ENCODE measurements at regions not wholly inside any gene's neighbourhood (a gene's known extent, or its start where the extent isn't known, plus 50 kb on each side); places are given as distances from the start of the nearest gene placed in this dataset.

DNA sequence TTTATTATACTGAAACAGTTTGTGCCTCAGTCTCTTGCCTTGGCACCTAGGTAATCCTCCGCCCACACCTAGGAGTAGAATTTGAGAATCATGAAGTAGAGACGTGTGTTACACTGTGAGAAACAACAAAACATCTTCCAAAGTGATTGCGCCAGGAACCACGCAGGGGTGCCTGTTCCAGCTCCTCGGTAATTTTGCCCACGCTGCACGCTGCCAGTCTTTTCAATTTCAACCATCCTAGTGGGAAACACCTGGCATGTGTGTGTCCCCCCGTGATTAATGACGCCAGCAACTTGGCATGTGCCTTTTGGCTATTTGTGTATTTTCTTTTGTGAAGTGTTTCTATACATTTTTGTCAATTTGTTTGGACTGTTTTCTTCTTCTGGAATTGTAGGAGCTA, 919.1 kb downstream of the BRD1 start:
- Histone ChIP-seq H3K4ac (ENCODE audit: low read depth, low read length) (no peak overlapping the region), H4K8ac (ENCODE audit: low read depth in 2 of 2, low read length in 2 of 2) (no peak overlapping the region), H2BK15ac (ENCODE audit: low read depth, low read length) (no peak overlapping the region), H3K79me1 (ENCODE audit: low read depth in 1 of 2, low read length in 2 of 2) (no peaks in the 10 kb centered on the region), H4K91ac (ENCODE audit: insufficient read depth, low read depth, low read length) (no peak overlapping the region), H3K27ac (ENCODE audit: insufficient read depth, low read length) (no peak overlapping the region), H4K5ac (ENCODE audit: low read depth, low read length) (no peak overlapping the region), H2AK5ac (ENCODE audit: low read depth, low read length) (no peak overlapping the region), H3K18ac (ENCODE audit: low read depth, low read length) (no peak overlapping the region), H3K36me3 (ENCODE audit: control insufficient read depth, insufficient read depth, low read length) (no peaks in the 10 kb centered on the region), H2BK120ac (ENCODE audit: low read depth, low read length) (no peak overlapping the region), H3K9ac (ENCODE audit: low read depth, low read length) (no peak overlapping the region), H3K9me1 (ENCODE audit: insufficient read depth, low read length) (no peaks in the 10 kb centered on the region), H2BK20ac (ENCODE audit: low read depth, low read length) (no peak overlapping the region), H3K4me3 (ENCODE audit: insufficient read depth, low read depth, low read length) (no peak overlapping the region), H2AK9ac (replicated peaks; ENCODE audit: low read depth, low read length, poor library complexity) (peak overlapping the region; percentile 23), H3K4me2 (ENCODE audit: low read depth, low read length) (no peak overlapping the region), H3K23ac (ENCODE audit: low read depth, low read length) (no peak overlapping the region), H3K9me3 (ENCODE audit: control insufficient read depth, insufficient read depth, low read length) (peaks cover 23% of the 10 kb centered on the region), H3K27me3 (ENCODE audit: control insufficient read depth, insufficient read depth, low read length) (no peaks in the 10 kb centered on the region), H3K56ac (ENCODE audit: extremely low read depth, insufficient read depth, low read length) (no peak overlapping the region), H3K4me1 (ENCODE audit: control insufficient read depth, insufficient read depth, low read length) (no peaks in the 10 kb centered on the region), H2BK5ac (ENCODE audit: low read depth, low read length, poor library complexity, severe bottlenecking) (no peak overlapping the region), H4K20me1 (ENCODE audit: insufficient read depth, low read length) (no peaks in the 10 kb centered on the region), H3K14ac (replicated peaks; ENCODE audit: low read depth, low read length) (no peak overlapping the region), H2AFZ (replicated peaks; ENCODE audit: low read length, poor library complexity) (no peak overlapping the region)
- BruUV-seq (replicated peaks) = no TSS peak
- ATAC-seq (ENCODE audit: low read depth) = no peak
- WGBS, 2 experiments (ENCODE audit: extremely low coverage in 2 of 2, insufficient read length in 1 of 2) = no CpG with 5 or more reads among the region's 9 CpGs
- TF ChIP-seq RFX5 (IDR thresholded peaks at IDR 0.05; ENCODE audit: low read depth, low read length) = no peak
- no peak for TF ChIP-seq CHD1 (IDR thresholded peaks at IDR 0.05; ENCODE audit: low read depth, low read length)
- TF ChIP-seq MAFK (IDR thresholded peaks at IDR 0.05; ENCODE audit: low read depth, low read length) = no peak
- TF ChIP-seq RCOR1 (IDR thresholded peaks at IDR 0.05; ENCODE audit: insufficient replicate concordance, low read length) = no peak
- no peak for TF ChIP-seq NFE2L2 (IDR thresholded peaks at IDR 0.05; ENCODE audit: low read depth, low read length)
- dilution Hi-C loops (cut with HindIII; ENCODE audit: low sequenced_read_pairs, unreplicated experiment) = no loop called here
- ChIA-PET POLR2A (ENCODE audit: unreplicated experiment) (no interaction called here), CTCF (no interaction called here)
- DNase-seq = no peak
- in situ Hi-C loops (cut with MboI; ENCODE audit: low sequenced_read_pairs) = no loop called here
- intact Hi-C loops (cut with micrococcal nuclease) = no loop called here

All from IMR-90 (cell line).